Pancreas (tissue), 10 donors: ENCODE measurements at regions not wholly inside any gene's neighbourhood (a gene's known extent, or its start where the extent isn't known, plus 50 kb on each side); places are given as distances from the start of the nearest gene placed in this dataset.

Experiments used
- ATAC-seq, 4 donors: fragments of 200-7000 bp; cut with Tn5 transposase; one replicate each; pipeline versions ENCODE4 v1.8.0 to v1.9.1; 2020; ENCODE audit warnings: mild to moderate bottlenecking in 4 of 4, moderate library complexity in 4 of 4
- DNase-seq, 6 donors: peaks; one replicate each; pipeline ENCODE4 v3.0.0-alpha.2; 2020
- FAIRE-seq: peaks from 2 replicates; lab custom pipeline; 2012; peaks lifted over from hg19 to GRCh38; lab: Jason Lieb, UNC
- H3K27ac ChIP-seq, 4 donors: fragments of 200-600 bp; sonication (generic); 1 replicate in 3 of 4; 2 replicates in 1 of 4; pipeline versions ENCODE4 v1.5.0 to v1.8.0; 2020
- H3K27me3 ChIP-seq, 4 donors: fragments of 200-600 bp; one replicate each; pipeline ENCODE4 v1.8.0; 2021
- H3K36me3 ChIP-seq, 3 donors: fragments of 200-600 bp; sonication (generic) in 1 of 3; one replicate each; pipeline versions ENCODE4 v1.5.0 to v1.8.0; 2020 to 2021
- H3K4me1 ChIP-seq, 3 donors: fragments of 200-600 bp; one replicate each; pipeline ENCODE4 v1.8.0; 2021
- H3K4me3 ChIP-seq, 4 donors: fragments of 200-600 bp; sonication (generic) in 2 of 4; one replicate each; pipeline versions ENCODE4 v1.5.0 to v1.8.0; 2020 to 2021
- H3K9me3 ChIP-seq, 4 donors: fragments of 200-600 bp; one replicate each; pipeline ENCODE4 v1.8.0; 2021
- WGBS, 2 donors: extraction: QIAGEN DNeasy Blood & Tissue Kit; methylation state at CpG; one replicate each; pipeline ENCODE4 v1.1.7; 2013; 5-methylcytosine and 5-hydroxymethylcytosine counted together
- intact Hi-C, 3 donors: fragments of 100-400 bp; cut with DNase I; formaldehyde crosslinking; loops; one replicate each; pipeline versions ENCODE4 v1.11.1 to v1.14.2; 2022
- TF ChIP-seq, protein P1 (sequence below), 4 donors: fragments of 200-600 bp; sonication (generic) in 3 of 4; IDR thresholded peaks; one replicate each; pipeline versions ENCODE4 v1.5.0 to v1.8.0; 2021; ENCODE audit warnings: antibody characterized with exemption in 4 of 4
- donor health status: healthy with polysubstance abuse.
- donor health status: DM: no; HTN: no; CAD: no; lungs with moderate emphysema.
- donor health status: DM: no; HTN: no; CAD: no.
- donor health status: control.
- donor health status: control.
- donor health status: Bipolar disorder and iron deficiency.
- donor health status: DM: yes; HTN: yes; CAD: no.
- donor health status: DM: no; HTN: no; CAD: no.
- donor health status: DM: no; HTN: no; CAD: no.
- donor health status: DM: yes; HTN: yes; CAD: no.

DNA sequence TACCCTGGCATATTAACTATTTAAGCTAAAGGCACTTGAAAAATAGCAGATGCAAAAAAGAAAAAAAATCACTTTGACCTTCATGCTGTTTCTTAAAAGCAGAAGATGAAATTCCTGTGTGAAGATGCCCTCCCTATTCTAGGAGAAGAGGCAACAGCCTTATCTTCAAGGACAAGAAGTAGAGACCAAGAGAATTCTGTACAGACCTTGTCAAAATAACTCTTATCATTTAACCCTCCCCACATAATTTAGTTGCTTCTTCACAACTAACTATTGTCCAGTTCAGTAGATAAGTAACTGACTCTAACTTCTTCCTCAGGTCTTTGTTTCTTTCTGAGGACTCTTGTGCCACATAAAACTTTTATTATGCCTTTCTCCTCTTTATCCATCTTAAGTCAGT, 72.0 kb upstream of the MARCHF10 start:
- no peak for ATAC-seq
- no peak overlapping the region for H3K27ac ChIP-seq
- no peaks in the 10 kb centered on the region for H3K36me3 ChIP-seq
- H3K4me3 ChIP-seq, result no peak overlapping the region
- TF ChIP-seq, protein P1, sequence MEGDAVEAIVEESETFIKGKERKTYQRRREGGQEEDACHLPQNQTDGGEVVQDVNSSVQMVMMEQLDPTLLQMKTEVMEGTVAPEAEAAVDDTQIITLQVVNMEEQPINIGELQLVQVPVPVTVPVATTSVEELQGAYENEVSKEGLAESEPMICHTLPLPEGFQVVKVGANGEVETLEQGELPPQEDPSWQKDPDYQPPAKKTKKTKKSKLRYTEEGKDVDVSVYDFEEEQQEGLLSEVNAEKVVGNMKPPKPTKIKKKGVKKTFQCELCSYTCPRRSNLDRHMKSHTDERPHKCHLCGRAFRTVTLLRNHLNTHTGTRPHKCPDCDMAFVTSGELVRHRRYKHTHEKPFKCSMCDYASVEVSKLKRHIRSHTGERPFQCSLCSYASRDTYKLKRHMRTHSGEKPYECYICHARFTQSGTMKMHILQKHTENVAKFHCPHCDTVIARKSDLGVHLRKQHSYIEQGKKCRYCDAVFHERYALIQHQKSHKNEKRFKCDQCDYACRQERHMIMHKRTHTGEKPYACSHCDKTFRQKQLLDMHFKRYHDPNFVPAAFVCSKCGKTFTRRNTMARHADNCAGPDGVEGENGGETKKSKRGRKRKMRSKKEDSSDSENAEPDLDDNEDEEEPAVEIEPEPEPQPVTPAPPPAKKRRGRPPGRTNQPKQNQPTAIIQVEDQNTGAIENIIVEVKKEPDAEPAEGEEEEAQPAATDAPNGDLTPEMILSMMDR (IDR thresholded peaks at IDR 0.05), result no peak
- no peaks in the 10 kb centered on the region for H3K9me3 ChIP-seq
- H3K4me1 ChIP-seq, result no peaks in the 10 kb centered on the region
- no peaks in the 10 kb centered on the region for H3K27me3 ChIP-seq
- intact Hi-C loops, result no loop called here
- DNase-seq, result no peak
- no peak for FAIRE-seq

DNA sequence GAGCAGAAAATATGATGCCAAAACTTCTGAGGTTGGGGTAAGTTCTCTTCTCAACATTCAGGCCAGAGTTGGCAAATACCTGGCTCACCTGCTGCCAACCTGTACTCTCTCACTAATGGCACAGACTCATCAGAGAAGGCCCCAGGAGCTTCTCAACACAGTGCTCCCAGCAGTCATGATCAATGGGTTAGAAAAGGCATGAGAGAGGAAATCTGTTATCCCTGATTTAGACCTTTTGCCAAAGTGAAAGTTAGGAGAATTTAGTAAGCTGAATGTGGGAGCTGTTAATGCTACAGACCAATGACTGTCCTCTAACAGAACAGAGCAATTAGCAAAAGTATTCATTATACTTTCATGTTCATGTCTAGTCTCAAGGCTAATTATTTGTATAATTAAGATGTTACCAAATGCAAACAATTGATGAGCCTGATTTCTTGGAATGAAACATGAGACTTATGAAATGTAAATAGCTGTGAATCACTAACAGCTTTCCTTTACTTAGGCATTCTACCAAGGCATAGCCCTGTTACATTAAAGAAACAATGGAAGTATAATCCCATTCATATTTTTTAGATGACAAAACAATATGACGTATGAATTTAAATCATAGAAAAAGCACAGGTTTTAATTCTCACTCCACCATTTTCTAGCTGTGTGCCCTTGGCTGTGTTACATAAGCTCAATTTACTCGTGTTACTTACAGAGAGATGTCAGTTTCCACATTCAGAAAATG, 68.7 kb upstream of the MARCHF10 start:
- no peak for FAIRE-seq
- Histone ChIP-seq H3K4me3 (no peak overlapping the region), H3K4me1 (no peaks in the 10 kb centered on the region), H3K27me3 (no peaks in the 10 kb centered on the region), H3K9me3 (no peaks in the 10 kb centered on the region), H3K27ac (no peak overlapping the region), H3K36me3 (no peaks in the 10 kb centered on the region)
- ATAC-seq, result no peak
- DNase-seq, result no peak
- TF ChIP-seq, protein P1 (IDR thresholded peaks at IDR 0.05), result no peak
- WGBS, 2 donors, result 83 to 85% methylated on average over 2 of the region's 2 CpGs
- intact Hi-C loops, result no loop called here

DNA sequence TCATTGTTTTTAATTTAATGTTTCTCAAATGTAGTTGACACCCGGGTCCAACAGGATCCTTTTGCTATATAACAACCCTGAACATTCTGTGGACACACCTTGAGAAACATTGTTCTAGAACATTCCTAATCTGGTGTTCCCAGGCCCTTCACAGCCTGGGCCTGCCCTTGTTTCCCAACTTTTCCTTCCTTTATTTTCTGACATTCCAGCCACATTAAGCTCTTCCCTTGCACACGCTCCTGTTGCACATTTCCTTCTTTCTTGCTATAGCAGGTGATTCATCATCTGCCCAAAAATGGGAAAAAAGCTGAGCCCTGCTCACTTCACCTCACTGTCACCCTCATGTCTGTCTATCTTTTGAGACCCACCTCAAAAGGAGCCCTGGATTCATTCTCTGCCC, 67.9 kb upstream of the MARCHF10 start:
- no peaks in the 10 kb centered on the region for H3K36me3 ChIP-seq
- 76 to 94% methylated on average over 2 of the region's 2 CpGs for WGBS, 2 donors
- intact Hi-C loops, result no loop called here
- FAIRE-seq, result no peak
- no peak for DNase-seq
- H3K9me3 ChIP-seq, result no peaks in the 10 kb centered on the region
- no peaks in the 10 kb centered on the region for H3K4me1 ChIP-seq
- TF ChIP-seq, protein P1 (IDR thresholded peaks at IDR 0.05), result no peak
- H3K4me3 ChIP-seq, result no peak overlapping the region
- H3K27me3 ChIP-seq, result no peaks in the 10 kb centered on the region
- H3K27ac ChIP-seq, result no peak overlapping the region
- no peak for ATAC-seq

DNA sequence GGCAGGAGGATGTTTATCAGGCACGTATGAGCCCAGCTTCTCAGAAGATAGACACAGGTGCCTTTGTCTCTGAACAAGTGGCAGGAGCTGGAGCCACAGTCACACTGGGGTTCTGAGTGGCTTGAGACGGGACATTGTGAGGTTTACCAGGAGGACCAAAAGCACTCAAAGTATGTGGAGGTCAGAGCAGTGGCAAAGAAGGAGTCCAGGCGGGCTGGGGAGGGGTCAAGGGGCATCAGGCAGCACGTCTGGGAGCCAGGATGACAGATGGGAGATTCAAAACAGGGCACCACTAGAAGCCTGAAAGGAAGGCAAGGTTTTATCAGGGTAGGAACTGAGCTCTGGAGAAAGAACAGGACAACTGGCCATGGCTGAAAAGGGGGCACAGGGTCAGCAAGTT, 67.2 kb upstream of the MARCHF10 start:
- no peak overlapping the region for H3K4me3 ChIP-seq
- 77 to 81% methylated on average over 4 of the region's 4 CpGs for WGBS, 2 donors
- H3K9me3 ChIP-seq, result no peaks in the 10 kb centered on the region
- H3K36me3 ChIP-seq, result no peaks in the 10 kb centered on the region
- FAIRE-seq (no peak), DNase-seq (no peak), ATAC-seq (no peak)
- no peak overlapping the region for H3K27ac ChIP-seq
- intact Hi-C loops, result no loop called here
- TF ChIP-seq, protein P1 (IDR thresholded peaks at IDR 0.05), result no peak
- no peaks in the 10 kb centered on the region for H3K27me3 ChIP-seq
- H3K4me1 ChIP-seq, result no peaks in the 10 kb centered on the region

DNA sequence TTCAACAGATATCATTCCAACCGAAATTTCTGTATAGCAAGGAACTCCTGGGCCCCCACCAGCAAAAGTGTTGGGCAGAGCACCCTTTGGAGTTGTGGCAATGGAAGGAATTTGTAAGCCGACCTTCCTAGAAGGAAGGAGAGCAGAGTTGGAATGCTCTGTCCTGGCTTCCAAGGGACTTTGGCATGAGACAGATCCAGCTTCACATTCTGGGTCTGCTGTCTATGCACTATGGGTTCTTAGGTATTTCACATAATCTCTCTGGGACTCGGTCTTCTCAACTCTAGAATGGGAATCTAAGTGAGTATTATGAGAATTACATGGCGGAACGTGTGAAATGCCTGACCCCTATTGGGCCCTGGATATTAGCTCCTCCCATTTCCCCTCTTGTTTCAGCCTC, 63.2 kb upstream of the MARCHF10 start:
- intact Hi-C loops, result no loop called here
- no peaks in the 10 kb centered on the region for H3K27me3 ChIP-seq
- H3K36me3 ChIP-seq, result no peaks in the 10 kb centered on the region
- H3K4me3 ChIP-seq, result no peak overlapping the region
- DNase-seq (no peak), ATAC-seq (no peak), FAIRE-seq (no peak)
- no peaks in the 10 kb centered on the region for H3K9me3 ChIP-seq
- H3K27ac ChIP-seq, result no peak overlapping the region
- 82 to 86% methylated on average over 5 of the region's 5 CpGs for WGBS, 2 donors
- TF ChIP-seq, protein P1 (IDR thresholded peaks at IDR 0.05), result no peak
- no peaks in the 10 kb centered on the region for H3K4me1 ChIP-seq
